GM20000 (cell line): ENCODE measurements at regions not wholly inside any gene's neighbourhood (a gene's known extent, or its start where the extent isn't known, plus 50 kb on each side); places are given as distances from the start of the nearest gene placed in this dataset.

Experiments
- DNase-seq: peaks from one replicate; pipeline ENCODE4 v3.0.0; 2012; ENCODE audit warnings: low spot score
- TF ChIP-seq, protein P1 (sequence below): IDR thresholded peaks from 2 replicates; pipeline ENCODE4 v1.5.1; 2012; ENCODE audit warnings: mild to moderate bottlenecking, control low read depth; ENCODE audit errors: extremely low read depth, missing control alignments

DNA sequence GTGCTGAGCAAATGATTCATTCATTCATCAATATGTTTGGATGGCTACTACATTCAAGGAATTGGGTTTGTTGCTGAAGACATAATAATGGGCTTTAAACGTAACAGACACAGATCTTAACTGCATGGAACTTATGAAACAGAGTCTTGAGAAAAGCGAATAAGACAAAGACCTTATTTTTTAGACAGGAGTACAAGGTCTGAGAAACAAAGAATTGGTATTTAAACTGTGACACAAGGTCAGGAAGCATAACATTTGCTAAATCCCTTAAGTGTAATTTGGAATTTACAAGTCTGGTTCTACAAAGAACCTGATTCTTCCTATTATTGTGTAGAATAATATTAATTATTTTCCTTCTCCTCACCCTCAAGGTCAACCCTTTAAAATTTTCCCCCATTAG, 565.4 kb upstream of the RGS18 start:
- no peak for DNase-seq
- TF ChIP-seq, protein P1, sequence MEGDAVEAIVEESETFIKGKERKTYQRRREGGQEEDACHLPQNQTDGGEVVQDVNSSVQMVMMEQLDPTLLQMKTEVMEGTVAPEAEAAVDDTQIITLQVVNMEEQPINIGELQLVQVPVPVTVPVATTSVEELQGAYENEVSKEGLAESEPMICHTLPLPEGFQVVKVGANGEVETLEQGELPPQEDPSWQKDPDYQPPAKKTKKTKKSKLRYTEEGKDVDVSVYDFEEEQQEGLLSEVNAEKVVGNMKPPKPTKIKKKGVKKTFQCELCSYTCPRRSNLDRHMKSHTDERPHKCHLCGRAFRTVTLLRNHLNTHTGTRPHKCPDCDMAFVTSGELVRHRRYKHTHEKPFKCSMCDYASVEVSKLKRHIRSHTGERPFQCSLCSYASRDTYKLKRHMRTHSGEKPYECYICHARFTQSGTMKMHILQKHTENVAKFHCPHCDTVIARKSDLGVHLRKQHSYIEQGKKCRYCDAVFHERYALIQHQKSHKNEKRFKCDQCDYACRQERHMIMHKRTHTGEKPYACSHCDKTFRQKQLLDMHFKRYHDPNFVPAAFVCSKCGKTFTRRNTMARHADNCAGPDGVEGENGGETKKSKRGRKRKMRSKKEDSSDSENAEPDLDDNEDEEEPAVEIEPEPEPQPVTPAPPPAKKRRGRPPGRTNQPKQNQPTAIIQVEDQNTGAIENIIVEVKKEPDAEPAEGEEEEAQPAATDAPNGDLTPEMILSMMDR: no peak

DNA sequence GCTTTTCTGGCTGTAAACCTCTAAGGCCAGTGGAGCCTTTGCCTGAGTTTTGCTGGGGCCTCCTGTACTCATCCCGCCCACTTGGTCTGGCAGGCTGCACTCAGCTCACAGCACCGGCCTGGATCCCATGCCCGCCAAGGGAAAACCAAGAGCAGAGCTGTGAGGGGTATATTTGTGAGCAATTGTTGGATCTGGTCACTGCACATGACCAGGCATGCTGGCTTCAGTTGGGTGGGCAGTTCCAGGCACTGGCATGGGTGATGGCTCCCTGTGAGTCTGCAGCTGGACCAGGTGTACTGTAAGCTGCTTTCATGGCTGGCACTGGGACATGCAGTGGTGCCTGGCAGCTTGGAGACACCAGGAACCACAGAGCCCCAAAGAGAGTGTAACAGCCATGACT, 563.1 kb upstream of the RGS18 start:
- no peak for DNase-seq
- TF ChIP-seq, protein P1: no peak

DNA sequence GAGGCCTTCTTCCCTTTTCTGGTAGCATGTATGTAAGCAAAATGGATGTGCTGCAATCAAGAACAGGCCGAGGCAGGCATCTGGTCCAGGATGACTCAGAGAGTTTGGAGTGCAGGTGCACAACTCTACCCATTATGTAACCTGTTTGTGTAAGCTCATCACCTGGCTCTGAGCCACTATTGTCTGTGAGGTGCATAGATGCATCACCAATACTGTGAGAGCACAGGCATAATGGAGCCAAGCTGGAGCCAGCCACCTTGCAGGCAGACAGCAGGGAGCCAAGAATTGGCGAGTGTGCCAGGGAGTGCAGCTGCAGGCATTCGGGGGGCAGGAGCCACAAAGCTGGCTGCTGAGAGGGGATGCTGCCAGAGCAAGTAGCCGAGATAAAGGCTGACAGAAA, 549.9 kb upstream of the RGS18 start:
- TF ChIP-seq, protein P1: no peak
- DNase-seq: no peak

DNA sequence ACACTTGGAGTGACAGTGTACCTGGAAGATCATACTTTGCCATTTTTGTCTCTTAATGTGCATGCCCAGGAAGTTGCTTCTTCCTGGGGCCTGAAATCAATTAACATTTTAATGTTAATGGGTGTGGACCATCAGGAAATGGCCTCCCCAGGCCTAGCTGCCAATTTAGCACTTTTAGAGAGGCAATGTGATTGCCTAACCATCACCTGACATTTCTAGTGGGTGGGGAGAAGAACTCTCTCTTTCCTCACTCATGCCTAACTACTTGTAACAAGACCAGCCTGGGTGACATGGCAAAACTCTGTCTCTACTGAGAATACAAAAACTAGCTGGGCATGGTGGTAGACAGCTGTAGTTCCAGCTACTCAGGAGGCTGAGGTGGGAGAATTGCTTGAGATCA, 549.0 kb upstream of the RGS18 start:
- DNase-seq: no peak
- TF ChIP-seq, protein P1: no peak

DNA sequence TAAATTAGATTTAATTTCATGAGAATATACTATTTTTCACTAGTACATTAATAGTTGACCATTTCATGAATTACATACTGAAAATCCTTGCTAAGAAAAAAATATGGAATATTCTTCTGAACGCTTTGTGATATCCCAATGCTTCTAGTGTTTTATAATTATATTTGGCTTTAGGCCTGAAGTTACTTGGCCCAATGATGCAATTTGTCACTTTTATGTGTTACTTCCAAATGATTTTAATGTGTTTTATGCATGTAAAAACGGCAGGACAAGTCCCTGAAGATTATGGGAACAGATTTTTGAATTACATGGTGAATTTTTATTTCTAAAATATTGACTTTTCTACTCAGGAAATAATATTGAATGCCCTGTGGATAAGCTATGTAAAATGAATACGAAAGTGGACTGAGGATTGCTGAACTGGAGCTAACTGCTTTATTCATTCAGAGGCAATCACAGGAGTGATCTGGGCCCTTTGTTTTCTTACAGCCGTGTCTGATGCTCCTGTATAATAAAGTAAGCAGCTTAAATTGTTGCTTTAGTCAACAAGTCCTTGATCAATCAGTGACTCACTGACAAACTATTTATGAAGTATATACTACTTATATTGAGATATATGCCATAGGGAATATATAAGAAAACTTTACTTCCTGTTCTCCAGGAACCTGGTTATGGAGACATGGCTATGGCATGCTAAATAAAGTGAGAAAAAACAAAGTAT, 543.0 kb upstream of the RGS18 start:
- no peak for DNase-seq
- TF ChIP-seq, protein P1: no peak

DNA sequence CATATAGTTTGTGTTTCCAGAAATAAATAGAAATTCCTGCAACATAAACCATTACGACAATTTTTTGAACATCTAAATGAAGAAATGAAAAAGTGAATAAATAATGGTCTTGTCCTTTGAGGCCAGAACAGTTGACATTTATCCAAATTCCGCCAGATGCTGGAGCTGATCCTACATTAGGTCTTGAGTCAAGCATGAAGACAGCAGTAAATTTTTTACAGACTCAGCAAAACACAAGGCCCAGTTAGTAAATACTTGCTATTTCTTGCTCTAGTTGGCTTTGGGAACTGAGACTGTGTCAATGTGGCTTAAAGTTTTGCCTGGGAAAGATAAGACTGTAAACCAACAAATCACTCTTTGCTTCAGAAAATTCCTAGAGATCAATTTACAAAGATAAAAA, 540.1 kb upstream of the RGS18 start:
- DNase-seq: no peak
- TF ChIP-seq, protein P1: no peak

DNA sequence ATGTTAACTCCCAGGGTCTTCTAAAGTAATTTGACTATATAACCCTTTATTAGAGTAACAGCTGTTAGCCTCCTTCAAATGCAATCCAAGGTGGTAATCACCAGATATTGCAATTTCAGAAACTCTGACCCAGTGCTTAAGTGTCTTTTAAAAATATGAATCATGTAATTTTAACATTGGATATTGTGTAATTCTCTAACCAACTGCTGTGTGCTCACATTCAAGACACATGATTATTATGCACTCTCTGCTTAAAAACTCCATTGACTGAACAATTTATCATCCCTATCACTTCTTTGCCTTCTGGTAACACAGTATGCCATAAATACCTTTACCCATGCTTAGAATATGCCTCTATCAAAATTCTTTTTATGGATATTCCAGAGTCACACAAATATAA, 537.4 kb upstream of the RGS18 start:
- TF ChIP-seq, protein P1: no peak
- no peak for DNase-seq
